HG03097 (cell line): ENCODE measurements at regions not wholly inside any gene's neighbourhood (a gene's known extent, or its start where the extent isn't known, plus 50 kb on each side); places are given as distances from the start of the nearest gene placed in this dataset.

Experiments used
- ATAC-seq: cut with Tn5 transposase; IDR thresholded peaks from one replicate; pipeline ENCODE4 v1.9.1; 2021; ENCODE audit not compliant: unreplicated experiment, low FRiP score

DNA sequence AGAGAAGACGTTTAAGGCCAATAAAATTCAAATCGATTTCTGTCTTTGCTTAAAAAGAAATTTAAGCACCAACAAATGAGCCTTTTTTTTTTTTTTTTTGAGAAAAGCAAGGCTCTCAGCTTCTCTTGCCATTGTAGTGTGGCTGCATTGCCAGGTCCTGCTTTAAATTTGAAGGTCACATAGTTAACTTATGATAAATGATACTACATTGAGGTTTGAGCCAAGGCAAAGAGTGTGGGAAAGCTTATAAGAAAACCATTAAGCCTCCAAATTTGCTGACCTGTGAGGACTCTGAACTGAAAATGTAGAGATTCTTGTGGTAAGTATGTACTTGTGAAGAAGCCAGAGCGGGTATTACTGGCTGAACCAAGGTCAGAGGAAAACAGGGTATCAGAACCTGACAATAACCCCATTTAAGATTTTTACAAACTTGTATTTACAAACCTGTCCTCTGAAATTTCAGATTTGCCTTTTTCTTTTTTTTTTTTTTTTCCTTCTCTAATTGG, 519.7 kb upstream of the RGMA start:
- no peak for ATAC-seq

DNA sequence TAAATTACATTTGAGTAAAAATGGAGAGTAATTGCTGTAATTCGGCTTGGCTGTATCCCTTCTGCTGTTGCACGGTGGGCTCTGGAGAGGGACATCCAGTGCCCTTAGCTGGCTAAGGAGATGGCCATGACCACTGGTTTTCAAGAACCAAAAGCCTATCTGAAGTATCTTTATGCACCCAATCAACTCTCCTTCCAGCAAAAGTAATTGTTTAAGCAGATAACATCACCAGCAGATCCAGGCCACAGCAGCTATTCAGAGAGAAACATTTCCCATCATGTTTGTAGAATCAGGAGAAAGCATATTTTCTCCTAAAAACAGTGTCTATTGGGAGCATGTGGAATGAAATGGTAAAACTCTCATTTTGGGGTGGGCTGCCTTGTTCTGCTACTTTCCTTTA, 514.5 kb upstream of the RGMA start:
- no peak for ATAC-seq

- ATAC-seq = no peak
These were observed 498.1 kb upstream of the RGMA start for GRCh38 chr15:93587059-93587521.

GRCh38 chr15:93585012-93585411, 496.0 kb upstream of the RGMA start:
- no peak for ATAC-seq

DNA sequence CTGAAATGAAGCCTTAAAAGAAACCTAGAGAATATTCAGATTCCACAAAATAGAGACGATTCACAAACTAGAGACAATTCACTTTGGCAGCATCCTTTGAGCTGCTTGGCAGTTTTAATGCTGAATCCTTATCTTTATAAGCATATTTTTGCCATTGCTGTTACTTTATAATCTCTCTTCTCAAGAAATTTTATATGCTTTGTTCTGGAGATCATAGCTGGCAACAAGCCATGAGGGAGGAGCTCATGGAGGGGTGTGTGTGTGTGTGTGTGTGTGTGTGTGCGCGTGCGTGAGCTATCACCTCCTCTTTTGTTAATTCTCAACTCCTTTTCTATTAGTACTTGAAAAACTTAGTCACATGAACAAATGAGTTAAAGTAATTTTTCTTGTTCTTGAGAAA, 495.0 kb upstream of the RGMA start:
- ATAC-seq = no peak

GRCh38 chr15:93583552-93583951, 494.5 kb upstream of the RGMA start:
- no peak for ATAC-seq

DNA sequence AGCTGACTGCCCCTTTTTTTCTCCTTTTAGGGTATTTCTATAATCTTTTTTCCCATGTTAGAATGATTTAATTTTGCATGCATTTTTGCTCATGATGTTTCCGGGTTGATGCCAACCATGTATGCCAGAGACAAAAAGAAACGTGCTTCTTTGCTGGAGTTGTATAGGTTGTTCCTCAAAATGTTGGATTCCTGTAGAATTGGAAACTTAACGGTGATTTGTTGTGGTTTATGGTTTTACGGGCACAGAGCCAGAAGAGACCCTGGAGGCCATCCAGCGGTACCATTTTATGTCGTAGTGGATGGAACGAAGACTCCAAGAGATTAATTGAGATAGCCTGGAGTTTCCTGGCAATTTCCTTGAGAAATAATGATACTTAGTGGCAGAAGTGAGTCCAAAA, 481.5 kb upstream of the RGMA start:
- ATAC-seq = no peak

GRCh38 chr15:93566762-93567161, 477.8 kb upstream of the RGMA start:
- ATAC-seq = no peak

GRCh38 chr15:93565201-93565600, 476.2 kb upstream of the RGMA start:
- no peak for ATAC-seq

- ATAC-seq = no peak
These were observed 474.2 kb upstream of the RGMA start for GRCh38 chr15:93563218-93563617.

DNA sequence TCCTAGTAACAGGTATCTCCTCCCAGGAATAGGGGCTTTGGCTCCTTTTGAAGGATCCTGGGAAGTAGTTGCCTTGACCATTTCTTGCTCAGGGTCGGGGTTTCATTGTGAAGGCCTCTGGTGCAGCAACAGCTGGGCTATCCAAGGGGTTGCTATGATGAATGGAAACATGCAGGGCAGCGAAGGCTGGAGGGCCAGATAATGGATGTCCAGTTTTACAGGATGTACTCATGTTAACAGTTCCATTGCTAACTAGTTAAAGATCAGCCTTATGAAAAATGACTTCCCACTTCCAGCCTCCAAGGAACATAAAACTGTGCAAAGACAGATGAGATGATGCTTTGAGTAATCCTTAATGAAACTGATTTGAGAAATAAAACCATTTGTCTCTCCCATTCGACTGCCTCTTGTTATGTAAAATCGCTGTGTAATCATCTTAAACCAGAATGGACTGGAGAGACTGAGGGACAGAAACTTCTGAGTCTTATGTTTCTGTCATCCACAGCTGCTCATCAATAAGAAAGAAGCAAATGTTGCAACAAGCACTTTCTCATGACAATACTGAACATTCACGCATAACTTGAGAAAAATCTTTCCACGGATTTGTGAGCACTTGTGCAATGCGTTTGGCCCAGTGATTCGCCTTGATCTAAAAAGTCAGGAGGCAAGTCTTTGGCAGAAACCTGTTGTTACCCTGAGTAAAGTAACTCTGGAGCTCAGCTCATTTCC, 473.5 kb upstream of the RGMA start:
- no peak for ATAC-seq

- no peak for ATAC-seq
These were observed 468.7 kb upstream of the RGMA start for GRCh38 chr15:93557696-93558095.

- ATAC-seq = no peak
These were observed 464.3 kb upstream of the RGMA start for GRCh38 chr15:93553167-93553935.

DNA sequence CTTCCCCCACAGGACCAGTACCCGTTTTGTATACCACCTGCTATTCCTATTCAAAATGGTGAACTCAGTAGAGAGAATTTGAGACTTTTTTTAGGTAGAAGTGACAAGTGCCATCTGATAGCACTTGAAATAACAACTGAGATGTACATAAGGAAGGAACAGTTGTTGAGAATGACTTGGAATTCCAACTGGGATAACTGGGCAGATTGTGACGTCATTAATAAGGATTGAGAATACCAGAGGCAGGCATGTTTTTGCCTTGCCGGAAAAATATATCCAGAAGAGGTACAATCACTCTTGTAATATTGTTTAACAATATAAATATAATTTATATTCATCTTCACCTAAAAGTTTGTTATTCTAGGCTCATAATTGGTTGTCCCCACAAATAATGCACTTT, 454.1 kb upstream of the RGMA start:
- no peak for ATAC-seq

DNA sequence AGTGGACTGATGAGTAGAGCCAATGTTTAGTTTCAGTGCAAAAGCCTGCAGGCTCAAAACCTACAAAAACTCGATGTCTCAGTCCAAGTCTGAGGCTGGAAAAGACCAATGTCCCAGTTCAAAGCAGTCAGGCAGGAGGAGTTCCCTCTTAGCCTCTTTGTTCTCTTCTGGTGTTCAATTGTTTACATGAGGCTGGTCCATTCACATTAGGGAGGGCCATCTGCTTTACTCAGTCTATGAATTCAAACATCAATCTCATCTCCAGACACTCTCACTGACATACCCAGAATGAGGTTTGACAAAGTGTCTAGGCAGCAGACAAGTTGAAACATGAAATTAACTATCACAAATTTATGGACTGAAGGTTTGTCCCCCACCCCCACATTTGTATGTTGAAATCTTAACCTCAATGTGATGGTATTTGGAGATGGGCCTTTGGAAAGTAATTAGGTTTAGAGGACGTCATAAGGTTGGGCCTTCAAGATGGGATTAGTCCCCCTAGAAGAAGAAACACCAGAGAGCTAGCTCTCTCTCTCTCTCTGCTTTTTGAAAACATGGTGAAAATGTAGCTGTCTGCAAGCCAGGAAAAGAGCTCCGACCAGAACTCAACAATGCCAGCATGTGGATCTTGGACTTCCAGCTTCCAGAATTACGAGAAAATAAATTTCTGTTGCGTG, 438.5 kb upstream of the RGMA start:
- ATAC-seq = no peak

DNA sequence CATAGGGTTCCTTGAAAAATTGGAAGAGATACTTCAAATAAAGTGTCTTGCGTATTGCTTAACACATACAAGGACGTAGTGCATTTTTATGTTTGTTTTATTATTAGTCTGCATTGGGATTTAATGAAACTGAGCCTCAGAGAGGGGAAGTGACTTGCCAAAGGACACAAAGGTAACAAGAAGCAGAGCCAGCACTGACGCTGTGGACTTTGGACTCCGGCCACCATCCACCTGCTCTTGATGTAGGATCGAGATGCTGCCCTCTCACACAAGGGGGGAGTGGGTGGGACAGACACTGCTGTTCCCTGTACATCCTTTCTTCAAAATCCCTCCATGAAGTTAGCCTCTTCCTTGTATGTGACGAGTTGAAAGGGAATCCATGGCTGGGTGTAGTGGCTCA, 435.4 kb upstream of the RGMA start:
- ATAC-seq = no peak

DNA sequence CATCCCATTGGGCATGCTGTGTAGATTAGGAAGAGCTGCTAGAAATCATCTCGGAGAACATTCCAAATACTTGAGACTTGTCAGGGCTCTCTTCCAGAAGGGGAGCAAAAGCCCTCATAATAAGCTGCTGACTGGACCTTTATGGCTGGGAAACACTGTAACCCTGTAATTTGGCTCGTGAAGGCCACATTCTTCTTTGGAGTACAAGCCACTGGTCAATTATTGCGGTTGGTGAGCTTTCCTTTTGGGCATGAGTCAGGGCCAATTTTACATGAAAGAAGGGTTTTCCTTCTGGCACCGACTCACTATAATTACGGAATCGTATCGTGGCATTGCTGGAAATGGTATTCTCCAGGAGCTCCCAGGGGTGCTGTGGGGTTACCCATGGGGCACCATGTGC, 434.5 kb upstream of the RGMA start:
- ATAC-seq = no peak

- no peak for ATAC-seq
These were observed 431.2 kb upstream of the RGMA start for GRCh38 chr15:93520206-93520605.

- ATAC-seq = no peak
These were observed 430.6 kb upstream of the RGMA start for GRCh38 chr15:93519599-93519998.

- ATAC-seq = no peak
These were observed 428.2 kb upstream of the RGMA start for GRCh38 chr15:93517176-93517575.

- ATAC-seq = no peak
These were observed 426.4 kb upstream of the RGMA start for GRCh38 chr15:93515256-93516051.
